ENCODE measurements at regions not wholly inside any gene's neighbourhood (a gene's known extent, or its start where the extent isn't known, plus 50 kb on each side); places are given as distances from the start of the nearest gene placed in this dataset.

DNA sequence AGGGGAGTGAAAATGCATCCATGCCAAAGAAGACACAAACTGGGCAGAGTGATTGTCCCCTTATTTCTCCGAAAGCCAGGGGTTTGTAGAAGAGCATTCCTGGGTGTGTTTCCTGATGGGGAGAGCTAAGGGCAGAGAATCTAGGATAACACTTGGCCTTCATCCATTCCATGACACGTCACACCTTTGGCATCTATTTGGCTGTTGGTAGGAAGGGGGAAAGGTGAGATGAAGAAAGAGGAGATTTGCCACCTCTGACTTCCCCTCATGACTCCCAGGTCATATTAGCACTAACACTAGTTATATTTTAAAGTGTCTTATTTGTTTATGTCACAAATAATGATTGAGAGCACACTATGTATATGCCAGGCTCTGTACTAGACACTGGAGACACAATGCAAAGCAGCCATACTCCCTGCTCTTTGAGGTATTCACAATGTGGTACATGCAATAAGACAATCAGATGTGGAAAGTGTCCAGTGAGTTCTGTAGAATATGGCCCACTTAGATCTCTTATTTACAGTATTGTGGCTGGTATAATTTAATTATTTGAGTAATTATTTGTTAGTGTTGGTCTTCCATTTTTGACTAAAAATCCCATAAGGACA, 54.5 kb upstream of the GADD45A start:
- ChIA-PET CTCF (interaction anchor here (1.3 kb wide), 1 partner anchor 12 kb away, joined by 3 read pairs; no protein-coding TSS in a partner anchor), POLR2A (no interaction called here)
- 79% methylated on average over 2 of the region's 2 CpGs for WGBS (ENCODE audit: missing lambda C conversion rate)
- peaks cover 11% of the 10 kb centered on the region; the same call in 2 of the 3 replicates for H3K4me1 ChIP-seq
- ATAC-seq (no peak), FAIRE-seq (no peak), DNase-seq (ENCODE audit: low read depth in 1 of 2, low spot score in 1 of 2) (no peak)
- no peak overlapping the region for H3K4me3 ChIP-seq
- no peak overlapping the region for H3K4me2 ChIP-seq
- no peak for TF ChIP-seq FOXS1 (CRISPR knock-in tag; IDR thresholded peaks at IDR 0.05)
- H3K9me3 ChIP-seq, result no peaks in the 10 kb centered on the region
- no peak overlapping the region for H3K27ac ChIP-seq

DNA sequence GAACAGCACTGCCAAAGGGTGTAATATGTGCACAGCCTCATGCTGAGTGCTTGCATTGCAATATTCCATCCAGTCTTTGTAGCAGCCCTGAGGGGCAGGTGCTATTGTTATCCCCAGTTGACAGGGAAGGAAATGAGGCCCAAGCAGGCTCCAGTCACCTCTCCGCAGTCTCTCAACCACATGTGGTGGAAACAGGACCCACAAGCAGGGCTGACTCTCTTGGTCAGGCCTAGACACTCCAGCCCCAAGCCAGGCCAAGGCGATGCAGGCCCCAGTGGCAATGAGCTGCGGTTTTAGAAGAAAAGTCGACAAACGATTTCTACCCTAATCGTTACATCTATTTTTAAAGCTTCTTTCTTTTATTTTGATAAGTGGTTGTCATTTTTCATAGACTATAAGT, 52.6 kb upstream of the GADD45A start:
- ATAC-seq, result no peak
- ChIA-PET CTCF (interaction anchor here (0.7 kb wide), 1 partner anchor 10 kb away, joined by 3 read pairs; no protein-coding TSS in a partner anchor), POLR2A (no interaction called here)
- Histone ChIP-seq H3K9me3 (no peaks in the 10 kb centered on the region), H3K27ac (no peak overlapping the region), H3K4me3 (no peak overlapping the region), H3K4me2 (no peak overlapping the region), H3K4me1 (peaks cover 11% of the 10 kb centered on the region; the same call in 2 of the 3 replicates)
- no peak for DNase-seq (ENCODE audit: low read depth in 1 of 2, low spot score in 1 of 2)
- FAIRE-seq, result no peak
- TF ChIP-seq, protein P1, sequence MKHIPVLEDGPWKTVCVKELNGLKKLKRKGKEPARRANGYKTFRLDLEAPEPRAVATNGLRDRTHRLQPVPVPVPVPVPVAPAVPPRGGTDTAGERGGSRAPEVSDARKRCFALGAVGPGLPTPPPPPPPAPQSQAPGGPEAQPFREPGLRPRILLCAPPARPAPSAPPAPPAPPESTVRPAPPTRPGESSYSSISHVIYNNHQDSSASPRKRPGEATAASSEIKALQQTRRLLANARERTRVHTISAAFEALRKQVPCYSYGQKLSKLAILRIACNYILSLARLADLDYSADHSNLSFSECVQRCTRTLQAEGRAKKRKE (CRISPR knock-in tag; IDR thresholded peaks at IDR 0.05; ENCODE audit: low read depth), result no peak
- WGBS (ENCODE audit: missing lambda C conversion rate), result 90% methylated on average over 6 of the region's 6 CpGs

DNA sequence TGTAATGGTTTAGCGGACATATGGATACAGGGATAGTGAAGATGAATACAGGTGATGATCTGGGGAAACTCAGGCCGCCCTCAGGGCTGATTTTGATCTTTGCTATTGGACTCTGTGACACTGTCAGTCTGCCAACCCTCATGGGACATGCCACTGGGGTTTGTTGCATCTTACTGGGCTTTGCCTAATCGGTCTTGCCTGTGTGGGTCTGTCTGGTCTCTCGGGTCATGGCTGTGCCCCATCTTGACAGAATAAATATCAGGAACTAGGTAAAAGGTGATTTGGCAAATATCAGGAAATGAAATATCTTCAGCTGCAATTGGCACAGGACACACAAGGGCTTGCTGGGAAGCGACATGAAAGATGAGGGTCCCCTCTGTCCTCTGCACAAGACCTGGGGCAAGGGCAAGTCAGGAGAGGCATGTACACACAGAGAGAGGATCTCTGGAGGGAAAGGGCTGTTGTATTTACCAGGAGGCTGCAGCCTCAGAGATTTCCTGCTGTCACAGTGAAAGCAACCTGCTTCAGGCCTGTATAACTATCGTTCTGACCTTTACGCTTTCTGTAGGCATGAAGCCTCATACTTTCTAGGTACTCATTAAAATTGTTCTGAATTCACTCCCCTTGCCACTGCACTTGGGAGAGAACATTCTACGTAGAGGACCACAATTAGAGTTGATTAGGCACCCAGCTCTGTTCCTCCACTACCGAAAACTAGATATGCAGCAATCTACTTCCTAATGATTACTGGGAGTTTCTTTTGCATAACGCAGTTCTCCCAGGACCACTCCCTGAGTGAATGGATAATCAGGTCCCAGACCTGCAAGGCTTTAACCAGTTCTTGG, 52.0 kb upstream of the GADD45A start:
- DNase-seq (ENCODE audit: low read depth in 1 of 2, low spot score in 1 of 2) (no peak), FAIRE-seq (no peak), ATAC-seq (no peak)
- ChIA-PET POLR2A (no interaction called here), CTCF (interaction anchor here (0.7 to 1.0 kb wide), 2 partner anchors 10 to 128 kb away, joined by 3 read pairs; no protein-coding TSS in a partner anchor)
- 78% methylated on average over 10 of the region's 10 CpGs for WGBS (ENCODE audit: missing lambda C conversion rate)
- no peaks in the 10 kb centered on the region for H3K9me3 ChIP-seq
- peaks cover 11% of the 10 kb centered on the region; the same call in 2 of the 3 replicates for H3K4me1 ChIP-seq
- H3K4me2 ChIP-seq, result no peak overlapping the region
- no peak for TF ChIP-seq EHMT2 (IDR thresholded peaks at IDR 0.05; ENCODE audit: low read depth)
- TF ChIP-seq, protein P2, sequence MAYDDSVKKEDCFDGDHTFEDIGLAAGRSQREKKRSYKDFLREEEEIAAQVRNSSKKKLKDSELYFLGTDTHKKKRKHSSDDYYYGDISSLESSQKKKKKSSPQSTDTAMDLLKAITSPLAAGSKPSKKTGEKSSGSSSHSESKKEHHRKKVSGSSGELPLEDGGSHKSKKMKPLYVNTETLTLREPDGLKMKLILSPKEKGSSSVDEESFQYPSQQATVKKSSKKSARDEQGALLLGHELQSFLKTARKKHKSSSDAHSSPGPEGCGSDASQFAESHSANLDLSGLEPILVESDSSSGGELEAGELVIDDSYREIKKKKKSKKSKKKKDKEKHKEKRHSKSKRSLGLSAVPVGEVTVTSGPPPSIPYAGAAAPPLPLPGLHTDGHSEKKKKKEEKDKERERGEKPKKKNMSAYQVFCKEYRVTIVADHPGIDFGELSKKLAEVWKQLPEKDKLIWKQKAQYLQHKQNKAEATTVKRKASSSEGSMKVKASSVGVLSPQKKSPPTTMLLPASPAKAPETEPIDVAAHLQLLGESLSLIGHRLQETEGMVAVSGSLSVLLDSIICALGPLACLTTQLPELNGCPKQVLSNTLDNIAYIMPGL (CRISPR knock-in tag; IDR thresholded peaks at IDR 0.05; ENCODE audit: borderline replicate concordance), result no peak
- no peak for TF ChIP-seq RCOR1 (IDR thresholded peaks at IDR 0.05; ENCODE audit: low read depth, low read length)
- TF ChIP-seq BHLHE40 (IDR thresholded peaks at IDR 0.05; ENCODE audit: low read depth, low read length), result no peak
- TF ChIP-seq ZFP36 (IDR thresholded peaks at IDR 0.05; ENCODE audit: borderline replicate concordance, partially characterized antibody), result no peak
- no peak for TF ChIP-seq POLR2AphosphoS2 (conservative IDR thresholded peaks at IDR 0.05; ENCODE audit: low read length)
- TF ChIP-seq CHD2 (IDR thresholded peaks at IDR 0.05; ENCODE audit: low read length, partially characterized antibody), result no peak
- TF ChIP-seq PHF8 (IDR thresholded peaks at IDR 0.05; ENCODE audit: borderline replicate concordance, low read depth), result no peak
- TF ChIP-seq, protein P3, sequence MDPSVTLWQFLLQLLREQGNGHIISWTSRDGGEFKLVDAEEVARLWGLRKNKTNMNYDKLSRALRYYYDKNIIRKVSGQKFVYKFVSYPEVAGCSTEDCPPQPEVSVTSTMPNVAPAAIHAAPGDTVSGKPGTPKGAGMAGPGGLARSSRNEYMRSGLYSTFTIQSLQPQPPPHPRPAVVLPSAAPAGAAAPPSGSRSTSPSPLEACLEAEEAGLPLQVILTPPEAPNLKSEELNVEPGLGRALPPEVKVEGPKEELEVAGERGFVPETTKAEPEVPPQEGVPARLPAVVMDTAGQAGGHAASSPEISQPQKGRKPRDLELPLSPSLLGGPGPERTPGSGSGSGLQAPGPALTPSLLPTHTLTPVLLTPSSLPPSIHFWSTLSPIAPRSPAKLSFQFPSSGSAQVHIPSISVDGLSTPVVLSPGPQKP (IDR thresholded peaks at IDR 0.05; ENCODE audit: low read depth, low read length), result no peak
- TF ChIP-seq JUNB (IDR thresholded peaks at IDR 0.05), result no peak
- no peak for TF ChIP-seq SREBF2 (IDR thresholded peaks at IDR 0.05)
- TF ChIP-seq, protein P4, sequence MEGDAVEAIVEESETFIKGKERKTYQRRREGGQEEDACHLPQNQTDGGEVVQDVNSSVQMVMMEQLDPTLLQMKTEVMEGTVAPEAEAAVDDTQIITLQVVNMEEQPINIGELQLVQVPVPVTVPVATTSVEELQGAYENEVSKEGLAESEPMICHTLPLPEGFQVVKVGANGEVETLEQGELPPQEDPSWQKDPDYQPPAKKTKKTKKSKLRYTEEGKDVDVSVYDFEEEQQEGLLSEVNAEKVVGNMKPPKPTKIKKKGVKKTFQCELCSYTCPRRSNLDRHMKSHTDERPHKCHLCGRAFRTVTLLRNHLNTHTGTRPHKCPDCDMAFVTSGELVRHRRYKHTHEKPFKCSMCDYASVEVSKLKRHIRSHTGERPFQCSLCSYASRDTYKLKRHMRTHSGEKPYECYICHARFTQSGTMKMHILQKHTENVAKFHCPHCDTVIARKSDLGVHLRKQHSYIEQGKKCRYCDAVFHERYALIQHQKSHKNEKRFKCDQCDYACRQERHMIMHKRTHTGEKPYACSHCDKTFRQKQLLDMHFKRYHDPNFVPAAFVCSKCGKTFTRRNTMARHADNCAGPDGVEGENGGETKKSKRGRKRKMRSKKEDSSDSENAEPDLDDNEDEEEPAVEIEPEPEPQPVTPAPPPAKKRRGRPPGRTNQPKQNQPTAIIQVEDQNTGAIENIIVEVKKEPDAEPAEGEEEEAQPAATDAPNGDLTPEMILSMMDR (IDR thresholded peaks at IDR 0.05), result no peak
- no peak for TF ChIP-seq GATA3 (IDR thresholded peaks at IDR 0.05; ENCODE audit: borderline replicate concordance)
- TF ChIP-seq, protein P5, sequence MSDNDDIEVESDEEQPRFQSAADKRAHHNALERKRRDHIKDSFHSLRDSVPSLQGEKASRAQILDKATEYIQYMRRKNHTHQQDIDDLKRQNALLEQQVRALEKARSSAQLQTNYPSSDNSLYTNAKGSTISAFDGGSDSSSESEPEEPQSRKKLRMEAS (IDR thresholded peaks at IDR 0.05), result no peak
- TF ChIP-seq RAD21 (conservative IDR thresholded peaks at IDR 0.05 in 1 of 2, IDR thresholded peaks at IDR 0.05 in 1 of 2), result no peak
- TF ChIP-seq KDM5A (IDR thresholded peaks at IDR 0.05), result no peak
- no peak for TF ChIP-seq ZC3H11A (IDR thresholded peaks at IDR 0.05)
- TF ChIP-seq FOXS1 (CRISPR knock-in tag; IDR thresholded peaks at IDR 0.05), result no peak
- TF ChIP-seq, protein P1 (CRISPR knock-in tag; IDR thresholded peaks at IDR 0.05; ENCODE audit: low read depth), result no peak
- no peak for TF ChIP-seq MYC (IDR thresholded peaks at IDR 0.05; ENCODE audit: borderline replicate concordance, low read length)
- no peak overlapping the region for H3K4me3 ChIP-seq
- H3K27ac ChIP-seq, result no peak overlapping the region
